ENCODE measurements at regions not wholly inside any gene's neighbourhood (a gene's known extent, or its start where the extent isn't known, plus 50 kb on each side); places are given as distances from the start of the nearest gene placed in this dataset.

DNA sequence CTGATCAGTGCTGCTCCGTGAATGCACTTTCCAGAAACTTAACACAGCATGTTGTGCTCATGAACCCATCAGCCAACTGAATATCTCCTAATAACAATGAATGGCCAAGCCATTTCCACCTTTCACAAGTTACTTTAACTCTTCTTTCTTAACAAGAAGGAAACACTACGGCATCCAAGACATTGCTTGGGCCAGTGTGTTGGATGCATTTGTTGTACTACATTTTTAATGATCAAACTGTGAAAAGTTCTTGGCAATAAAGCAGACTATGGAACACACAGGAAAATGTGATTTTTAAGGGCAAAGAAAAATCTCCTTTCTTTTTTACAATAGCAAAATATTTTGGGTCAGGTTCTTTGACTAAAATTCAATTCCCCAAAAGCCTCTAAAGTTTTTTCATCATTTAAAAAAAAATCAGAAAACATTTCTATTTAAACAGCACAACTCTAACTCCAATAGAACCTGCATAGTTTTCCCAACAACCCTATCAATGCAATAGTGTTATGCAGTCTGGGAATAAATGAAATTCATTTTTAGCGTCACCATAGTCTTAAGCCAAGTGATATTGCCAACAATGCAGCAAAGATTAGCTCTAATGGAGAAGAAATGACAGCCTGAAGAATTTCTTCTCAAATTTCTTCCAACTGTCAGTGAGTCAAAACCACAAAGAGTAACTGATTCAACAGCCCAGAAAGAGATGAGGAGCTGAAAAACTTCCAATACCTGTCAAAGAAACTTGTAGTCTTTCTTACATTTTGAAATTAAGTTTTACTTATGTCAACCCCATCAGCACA lies 50.7 kb upstream of the PTPRR start:
- no peak for DNase-seq (ENCODE audit: low spot score)
- no peaks in the 10 kb centered on the region for H3K9me2 ChIP-seq (replicated peaks; ENCODE audit: insufficient read depth)
- no peaks in the 10 kb centered on the region for H3K36me3 ChIP-seq (replicated peaks; ENCODE audit: insufficient read depth, low read depth)
- 91% methylated on average over 3 of the region's 3 CpGs for WGBS (ENCODE audit: low lambda C conversion rate, missing lambda C conversion rate)
- H3K79me2 ChIP-seq: no peaks in the 10 kb centered on the region
- no peak overlapping the region for H3K27ac ChIP-seq
- no peaks in the 10 kb centered on the region for H3K9me3 ChIP-seq (ENCODE audit: low read depth)
- H3K4me2 ChIP-seq: no peak overlapping the region
- no peaks in the 10 kb centered on the region for H4K20me1 ChIP-seq (ENCODE audit: insufficient read depth, poor library complexity, severe bottlenecking)
- H3K4me3 ChIP-seq: no peak overlapping the region
- no peaks in the 10 kb centered on the region for H3K27me3 ChIP-seq
- H3K4me1 ChIP-seq (ENCODE audit: insufficient read depth): no peaks in the 10 kb centered on the region
- no peak overlapping the region for H2AFZ ChIP-seq
- no peak for TF ChIP-seq EZH2phosphoT487 (IDR thresholded peaks at IDR 0.05; ENCODE audit: low read depth, severe bottlenecking, unreplicated experiment)
- TF ChIP-seq, protein P1, sequence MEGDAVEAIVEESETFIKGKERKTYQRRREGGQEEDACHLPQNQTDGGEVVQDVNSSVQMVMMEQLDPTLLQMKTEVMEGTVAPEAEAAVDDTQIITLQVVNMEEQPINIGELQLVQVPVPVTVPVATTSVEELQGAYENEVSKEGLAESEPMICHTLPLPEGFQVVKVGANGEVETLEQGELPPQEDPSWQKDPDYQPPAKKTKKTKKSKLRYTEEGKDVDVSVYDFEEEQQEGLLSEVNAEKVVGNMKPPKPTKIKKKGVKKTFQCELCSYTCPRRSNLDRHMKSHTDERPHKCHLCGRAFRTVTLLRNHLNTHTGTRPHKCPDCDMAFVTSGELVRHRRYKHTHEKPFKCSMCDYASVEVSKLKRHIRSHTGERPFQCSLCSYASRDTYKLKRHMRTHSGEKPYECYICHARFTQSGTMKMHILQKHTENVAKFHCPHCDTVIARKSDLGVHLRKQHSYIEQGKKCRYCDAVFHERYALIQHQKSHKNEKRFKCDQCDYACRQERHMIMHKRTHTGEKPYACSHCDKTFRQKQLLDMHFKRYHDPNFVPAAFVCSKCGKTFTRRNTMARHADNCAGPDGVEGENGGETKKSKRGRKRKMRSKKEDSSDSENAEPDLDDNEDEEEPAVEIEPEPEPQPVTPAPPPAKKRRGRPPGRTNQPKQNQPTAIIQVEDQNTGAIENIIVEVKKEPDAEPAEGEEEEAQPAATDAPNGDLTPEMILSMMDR (IDR thresholded peaks at IDR 0.05; ENCODE audit: poor library complexity): no peak
- TF ChIP-seq EZH2 (IDR thresholded peaks at IDR 0.05; ENCODE audit: borderline replicate concordance): no peak
